Endodermal cell (in vitro differentiated cells): ENCODE measurements at regions not wholly inside any gene's neighbourhood (a gene's known extent, or its start where the extent isn't known, plus 50 kb on each side); places are given as distances from the start of the nearest gene placed in this dataset.

Experiments
- DNase-seq: peaks from one replicate; pipeline ENCODE4 v3.0.0-alpha.2; 2017
- H3K27ac ChIP-seq: 2 replicates; pipeline ENCODE4 v1.5.1; 2013; ENCODE audit warnings: mild to moderate bottlenecking, low read depth, low read length, moderate library complexity
- H3K27me3 ChIP-seq: 2 replicates; pipeline ENCODE4 v1.6.1; 2013; ENCODE audit warnings: mild to moderate bottlenecking, low read length, moderate library complexity; ENCODE audit not compliant: insufficient read depth, control insufficient read depth, poor library complexity, severe bottlenecking
- H3K36me3 ChIP-seq: 2 replicates; pipeline ENCODE4 v1.7.0; 2013; ENCODE audit warnings: mild to moderate bottlenecking, low read length, moderate library complexity; ENCODE audit not compliant: control insufficient read depth, insufficient read depth
- H3K4me1 ChIP-seq: one replicate; pipeline ENCODE4 v1.7.0; 2013; ENCODE audit warnings: low read length; ENCODE audit not compliant: control insufficient read depth, insufficient read depth
- H3K4me3 ChIP-seq: 2 replicates; pipeline ENCODE4 v1.5.1; 2013; ENCODE audit warnings: mild to moderate bottlenecking, low read length, moderate library complexity
- H3K9ac ChIP-seq: 2 replicates; pipeline ENCODE4 v1.6.1; 2013; ENCODE audit warnings: mild to moderate bottlenecking, low read length, moderate library complexity; ENCODE audit not compliant: poor library complexity, severe bottlenecking; ENCODE audit errors: extremely low read depth
- H3K9me3 ChIP-seq: 2 replicates; pipeline ENCODE4 v1.6.1; 2013; ENCODE audit warnings: mild to moderate bottlenecking, low read length, moderate library complexity; ENCODE audit not compliant: control insufficient read depth
- H3K27ac Mint-ChIP-seq: 2 replicates; pipeline ENCODE4 v1.8.0; 2020; ENCODE audit warnings: mixed read lengths
- H3K27me3 Mint-ChIP-seq: 2 replicates; pipeline ENCODE4 v1.8.0; 2021; ENCODE audit warnings: mild to moderate bottlenecking, mixed read lengths; ENCODE audit not compliant: insufficient read depth
- H3K36me3 Mint-ChIP-seq: 2 replicates; pipeline ENCODE4 v1.8.0; 2020; ENCODE audit warnings: low read depth, mixed read lengths
- H3K4me1 Mint-ChIP-seq: 2 replicates; pipeline ENCODE4 v1.8.0; 2020; ENCODE audit warnings: mixed read lengths
- H3K4me3 Mint-ChIP-seq: 2 replicates; pipeline ENCODE4 v1.8.0; 2020; ENCODE audit warnings: mild to moderate bottlenecking, moderate library complexity, mixed read lengths
- H3K9me3 Mint-ChIP-seq: 2 replicates; pipeline ENCODE4 v1.8.0; 2020; ENCODE audit warnings: mild to moderate bottlenecking, mixed read lengths
- WGBS, 2 experiments: methylation state at CpG; one replicate each; pipeline versions ENCODE4 v1.1.5 to v1.1.7; 2013; ENCODE audit warnings: missing lambda C conversion rate in 2 of 2, mixed read lengths in 1 of 2; ENCODE audit not compliant: insufficient coverage in 1 of 2, insufficient read length in 1 of 2; 5-methylcytosine and 5-hydroxymethylcytosine counted together
- TF ChIP-seq, protein P1 (sequence below): fragments of 200-600 bp; sonication (generic); conservative IDR thresholded peaks from 2 replicates; pipeline ENCODE4 v1.5.0; 2021; ENCODE audit warnings: antibody characterized with exemption, mild to moderate bottlenecking

DNA sequence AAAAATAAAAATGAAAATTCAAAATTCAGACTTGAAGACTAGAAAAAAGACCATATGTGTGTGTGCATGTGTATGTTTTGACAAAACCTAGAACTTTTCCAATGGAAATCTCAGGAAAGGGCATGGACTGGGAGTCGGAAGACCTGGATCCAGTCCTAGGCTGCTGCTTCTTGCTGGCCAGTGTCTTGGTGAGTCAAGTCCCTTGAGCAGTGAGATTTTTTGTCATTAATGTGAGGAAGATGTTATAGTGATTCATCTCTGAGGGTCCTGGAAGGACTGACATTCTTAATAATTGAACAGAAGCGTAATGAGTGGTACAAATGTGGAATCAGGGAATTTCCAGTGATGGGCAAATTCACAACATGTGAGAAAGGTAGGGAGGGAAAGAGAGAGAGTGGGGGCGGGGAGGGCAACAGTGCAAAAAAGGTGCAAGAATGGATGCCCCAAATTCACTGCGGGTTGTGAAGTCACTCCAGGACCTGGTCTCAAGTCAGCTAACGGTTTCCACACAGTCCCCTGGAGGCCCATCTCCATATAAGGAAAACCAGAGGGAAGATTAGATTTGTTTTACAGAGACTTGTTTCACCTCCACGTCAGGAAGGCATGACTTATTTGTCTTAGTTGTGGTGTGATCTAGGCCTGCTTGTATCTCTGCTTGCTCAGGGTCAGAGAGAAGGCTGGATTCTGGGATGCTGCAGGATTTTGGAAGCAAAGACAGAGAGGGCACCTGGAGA is 201.7 kb downstream of the BUB3 start:
- H3K4me1 Mint-ChIP-seq: peaks cover 7% of the 10 kb centered on the region
- no peaks in the 10 kb centered on the region for H3K9me3 ChIP-seq
- TF ChIP-seq, protein P1, sequence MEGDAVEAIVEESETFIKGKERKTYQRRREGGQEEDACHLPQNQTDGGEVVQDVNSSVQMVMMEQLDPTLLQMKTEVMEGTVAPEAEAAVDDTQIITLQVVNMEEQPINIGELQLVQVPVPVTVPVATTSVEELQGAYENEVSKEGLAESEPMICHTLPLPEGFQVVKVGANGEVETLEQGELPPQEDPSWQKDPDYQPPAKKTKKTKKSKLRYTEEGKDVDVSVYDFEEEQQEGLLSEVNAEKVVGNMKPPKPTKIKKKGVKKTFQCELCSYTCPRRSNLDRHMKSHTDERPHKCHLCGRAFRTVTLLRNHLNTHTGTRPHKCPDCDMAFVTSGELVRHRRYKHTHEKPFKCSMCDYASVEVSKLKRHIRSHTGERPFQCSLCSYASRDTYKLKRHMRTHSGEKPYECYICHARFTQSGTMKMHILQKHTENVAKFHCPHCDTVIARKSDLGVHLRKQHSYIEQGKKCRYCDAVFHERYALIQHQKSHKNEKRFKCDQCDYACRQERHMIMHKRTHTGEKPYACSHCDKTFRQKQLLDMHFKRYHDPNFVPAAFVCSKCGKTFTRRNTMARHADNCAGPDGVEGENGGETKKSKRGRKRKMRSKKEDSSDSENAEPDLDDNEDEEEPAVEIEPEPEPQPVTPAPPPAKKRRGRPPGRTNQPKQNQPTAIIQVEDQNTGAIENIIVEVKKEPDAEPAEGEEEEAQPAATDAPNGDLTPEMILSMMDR: no peak
- H3K27me3 Mint-ChIP-seq: no peaks in the 10 kb centered on the region
- H3K27ac ChIP-seq: no peak overlapping the region
- no peaks in the 10 kb centered on the region for H3K36me3 Mint-ChIP-seq
- WGBS, 2 experiments: 75 to 78% methylated on average over 5 to 6 of the region's 6 CpGs
- no peak overlapping the region for H3K27ac Mint-ChIP-seq
- H3K9me3 Mint-ChIP-seq: no peaks in the 10 kb centered on the region
- H3K4me1 ChIP-seq: peaks cover 4% of the 10 kb centered on the region
- H3K9ac ChIP-seq: no peak overlapping the region
- no peak overlapping the region for H3K4me3 Mint-ChIP-seq
- DNase-seq: no peak
- H3K36me3 ChIP-seq: no peaks in the 10 kb centered on the region
- no peaks in the 10 kb centered on the region for H3K27me3 ChIP-seq
- H3K4me3 ChIP-seq: no peak overlapping the region

DNA sequence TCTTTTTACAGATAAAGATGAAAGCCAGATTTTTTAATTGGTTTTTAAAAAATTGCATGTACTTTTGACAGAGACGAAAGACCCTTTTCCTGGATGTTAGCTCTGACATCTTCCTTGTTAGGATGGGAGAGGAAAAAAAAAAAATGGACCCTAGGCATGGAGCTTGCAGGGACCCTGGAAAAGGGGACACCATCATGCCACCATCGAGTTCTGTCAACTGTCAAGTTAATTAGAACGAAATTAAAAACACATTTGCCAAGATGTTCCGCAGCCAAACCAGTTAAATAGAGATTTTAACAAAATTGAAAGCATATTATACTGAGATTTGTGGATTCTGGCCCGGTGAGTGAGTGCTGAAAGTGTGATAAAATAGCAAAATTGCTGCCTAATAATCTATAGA is 202.6 kb downstream of the BUB3 start:
- no peak overlapping the region for H3K27ac Mint-ChIP-seq
- H3K4me1 ChIP-seq: peaks cover 4% of the 10 kb centered on the region
- H3K36me3 Mint-ChIP-seq: no peaks in the 10 kb centered on the region
- H3K36me3 ChIP-seq: no peaks in the 10 kb centered on the region
- H3K9me3 Mint-ChIP-seq: no peaks in the 10 kb centered on the region
- no peak overlapping the region for H3K4me3 Mint-ChIP-seq
- no peak overlapping the region for H3K27ac ChIP-seq
- H3K27me3 ChIP-seq: no peaks in the 10 kb centered on the region
- WGBS, 2 experiments: 67 to 87% methylated on average over 1 to 4 of the region's 5 CpGs
- TF ChIP-seq, protein P1: no peak
- H3K9me3 ChIP-seq: no peaks in the 10 kb centered on the region
- H3K27me3 Mint-ChIP-seq: no peaks in the 10 kb centered on the region
- peaks cover 7% of the 10 kb centered on the region for H3K4me1 Mint-ChIP-seq
- H3K4me3 ChIP-seq: no peak overlapping the region
- H3K9ac ChIP-seq: no peak overlapping the region
- DNase-seq: no peak

DNA sequence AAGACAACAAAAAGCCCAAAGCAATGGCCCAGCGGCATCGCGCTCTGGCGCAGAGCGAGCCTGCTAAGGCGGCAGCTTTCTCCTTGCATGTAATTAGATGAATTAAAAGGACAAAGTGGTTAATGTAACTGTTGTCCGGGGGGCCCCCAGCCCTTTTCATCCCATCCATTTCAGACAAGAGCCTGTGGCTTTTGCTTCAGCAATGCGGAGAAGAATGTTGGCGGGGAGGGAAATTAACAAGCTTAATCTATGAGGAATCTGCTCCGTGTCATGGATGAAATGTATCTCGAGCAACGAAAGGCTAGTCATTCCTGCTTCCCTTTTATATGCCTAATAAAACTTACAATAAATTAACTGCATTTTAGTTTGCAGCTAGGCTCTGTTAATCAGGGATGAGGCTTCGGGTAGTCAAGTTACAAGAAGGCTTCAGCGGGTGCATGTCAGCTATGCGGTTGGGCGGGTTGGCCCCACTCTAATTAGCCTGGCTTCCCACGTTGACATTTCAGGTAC is 203.3 kb downstream of the BUB3 start:
- H3K27me3 ChIP-seq: no peaks in the 10 kb centered on the region
- TF ChIP-seq, protein P1: no peak
- no peaks in the 10 kb centered on the region for H3K36me3 Mint-ChIP-seq

More for the DNA sequence above, 203.3 kb downstream of the BUB3 start:
- Histone ChIP-seq H3K9me3 (no peaks in the 10 kb centered on the region), H3K9ac (no peak overlapping the region), H3K4me1 (peaks cover 4% of the 10 kb centered on the region), H3K36me3 (no peaks in the 10 kb centered on the region), H3K27ac (no peak overlapping the region), H3K4me3 (no peak overlapping the region)
- no peaks in the 10 kb centered on the region for H3K27me3 Mint-ChIP-seq
- H3K27ac Mint-ChIP-seq: no peak overlapping the region
- H3K4me1 Mint-ChIP-seq: peaks cover 7% of the 10 kb centered on the region
- DNase-seq: no peak
- no peaks in the 10 kb centered on the region for H3K9me3 Mint-ChIP-seq
- WGBS, 2 experiments: 73 to 81% methylated on average over 4 to 17 of the region's 17 CpGs
- H3K4me3 Mint-ChIP-seq: no peak overlapping the region
